GM18951 (cell line): ENCODE measurements at regions not wholly inside any gene's neighbourhood (a gene's known extent, or its start where the extent isn't known, plus 50 kb on each side); places are given as distances from the start of the nearest gene placed in this dataset.

Experiments
- POLR2A ChIP-seq: IDR thresholded peaks from 4 replicates; pipeline ENCODE4 v1.6.1; 2011; ENCODE audit warnings: mild to moderate bottlenecking; ENCODE audit not compliant: insufficient read length, insufficient read depth; ENCODE audit errors: extremely low read depth
- in situ Hi-C: fragments of 300-500 bp; cut with MboI; formaldehyde crosslinking; loops from one replicate; pipeline ENCODE4 v1.12.0; 2022; ENCODE audit warnings: low sequenced_read_pairs, mixed read lengths, inconsistent platforms; ENCODE audit not compliant: unreplicated experiment

GRCh38 chr6:147136057-147136456 lies 68.2 kb upstream of the STXBP5 start:
- in situ Hi-C loops: no loop called here
- no peak for TF ChIP-seq POLR2A

- in situ Hi-C loops: no loop called here
- TF ChIP-seq POLR2A: no peak
Observed at GRCh38 chr6:147137986-147138385, 66.2 kb upstream of the STXBP5 start.

- no peak for TF ChIP-seq POLR2A
- in situ Hi-C loops: no loop called here
Observed at GRCh38 chr6:147138835-147139234, 65.4 kb upstream of the STXBP5 start.

- no peak for TF ChIP-seq POLR2A
- in situ Hi-C loops: no loop called here
Observed at GRCh38 chr6:147141711-147142308, 62.4 kb upstream of the STXBP5 start.

GRCh38 chr6:147142684-147143245 lies 61.5 kb upstream of the STXBP5 start:
- TF ChIP-seq POLR2A: no peak
- in situ Hi-C loops: no loop called here

- in situ Hi-C loops: no loop called here
Observed at GRCh38 chr6:147149092-147149491, 55.1 kb upstream of the STXBP5 start.

GRCh38 chr6:147149826-147150225 lies 54.4 kb upstream of the STXBP5 start:
- TF ChIP-seq POLR2A: no peak
- in situ Hi-C loops: no loop called here

More at GRCh38 chr6:147149092-147149491, 55.1 kb upstream of the STXBP5 start:
- no peak for TF ChIP-seq POLR2A

GRCh38 chr6:147150293-147150692 lies 53.9 kb upstream of the STXBP5 start:
- TF ChIP-seq POLR2A: no peak
- in situ Hi-C loops: no loop called here
